Right lobe of liver (tissue), 4 donors: ENCODE measurements at regions not wholly inside any gene's neighbourhood (a gene's known extent, or its start where the extent isn't known, plus 50 kb on each side); places are given as distances from the start of the nearest gene placed in this dataset.

ENCODE experiments used
- CTCF ChIP-seq, 4 donors: fragments of 200-600 bp in 3 of 4; fragments of 450-650 bp in 1 of 4; IDR thresholded peaks; one replicate each; pipeline versions ENCODE4 v1.5.1 to v1.8.0; 2016 to 2022; ENCODE audit warnings: antibody characterized with exemption in 4 of 4, mild to moderate bottlenecking in 2 of 4
- POLR2A ChIP-seq: fragments of 450-650 bp; IDR thresholded peaks from one replicate; pipeline ENCODE4 v1.6.1; 2017; ENCODE audit warnings: antibody characterized with exemption, mild to moderate bottlenecking
- donor health status: DM: no; HTN: no; CAD: no.
- donor health status: DM: no; HTN: no; CAD: no.
- donor health status: DM: no; HTN: yes; CAD: no.

GRCh38 chr15:38638811-38639210 lies 74.2 kb upstream of the RASGRP1 start:
- TF ChIP-seq CTCF (IDR thresholded peaks at IDR 0.05) (no peak), POLR2A (no peak)
